Skeletal muscle tissue (tissue), 3 donors: ENCODE measurements at regions not wholly inside any gene's neighbourhood (a gene's known extent, or its start where the extent isn't known, plus 50 kb on each side); places are given as distances from the start of the nearest gene placed in this dataset.

Experiments
- H3K27ac ChIP-seq: one replicate; pipeline ENCODE4 v1.7.0; 2013; ENCODE audit warnings: mild to moderate bottlenecking, low read depth, low read length, inconsistent platforms
- H3K27me3 ChIP-seq, 3 donors: one replicate each; pipeline ENCODE4 v1.7.0; 2013; ENCODE audit warnings: low read length in 3 of 3; ENCODE audit not compliant: control insufficient read depth in 3 of 3, insufficient read depth in 3 of 3
- H3K36me3 ChIP-seq, 3 donors: one replicate each; pipeline ENCODE4 v1.7.0; 2013; ENCODE audit warnings: low read length in 3 of 3; ENCODE audit not compliant: control insufficient read depth in 3 of 3, insufficient read depth in 3 of 3
- H3K4me1 ChIP-seq, 3 donors: one replicate each; pipeline ENCODE4 v1.7.0; 2013; ENCODE audit warnings: low read length in 3 of 3, mild to moderate bottlenecking in 3 of 3; ENCODE audit not compliant: control insufficient read depth in 3 of 3, insufficient read depth in 3 of 3
- H3K4me3 ChIP-seq, 3 donors: one replicate each; pipeline ENCODE4 v1.7.0; 2013; ENCODE audit warnings: low read length in 3 of 3
- H3K9ac ChIP-seq, 3 donors: one replicate each; pipeline ENCODE4 v1.7.0; 2013; ENCODE audit warnings: low read length in 3 of 3, mild to moderate bottlenecking in 3 of 3, moderate library complexity in 2 of 3, low read depth in 1 of 3
- H3K9me3 ChIP-seq, 3 donors: one replicate each; pipeline ENCODE4 v1.7.0; 2013; ENCODE audit warnings: low read length in 3 of 3; ENCODE audit not compliant: control insufficient read depth in 3 of 3
- donor health status: Osteomylitis.

- no peaks in the 10 kb centered on the region for H3K36me3 ChIP-seq
- H3K4me3 ChIP-seq = no peak overlapping the region
- no peaks in the 10 kb centered on the region for H3K27me3 ChIP-seq
- H3K9me3 ChIP-seq = no peaks in the 10 kb centered on the region
- no peaks in the 10 kb centered on the region for H3K4me1 ChIP-seq
- no peak overlapping the region for H3K27ac ChIP-seq
- H3K9ac ChIP-seq = no peak overlapping the region
These were observed 316.9 kb upstream of the E2F7 start for GRCh38 chr12:77382096-77382742.

GRCh38 chr12:77377622-77378021 is 312.3 kb upstream of the E2F7 start:
- H3K27ac ChIP-seq = no peak overlapping the region
- no peak overlapping the region for H3K9ac ChIP-seq
- H3K36me3 ChIP-seq = no peaks in the 10 kb centered on the region
- no peaks in the 10 kb centered on the region for H3K9me3 ChIP-seq
- no peaks in the 10 kb centered on the region for H3K4me1 ChIP-seq
- no peaks in the 10 kb centered on the region for H3K27me3 ChIP-seq
- no peak overlapping the region for H3K4me3 ChIP-seq

- Histone ChIP-seq H3K27ac (no peak overlapping the region), H3K9me3 (no peaks in the 10 kb centered on the region), H3K36me3 (no peaks in the 10 kb centered on the region), H3K9ac (no peak overlapping the region), H3K27me3 (no peaks in the 10 kb centered on the region), H3K4me3 (no peak overlapping the region), H3K4me1 (no peaks in the 10 kb centered on the region)
These were observed 311.7 kb upstream of the E2F7 start for GRCh38 chr12:77377116-77377515.

DNA sequence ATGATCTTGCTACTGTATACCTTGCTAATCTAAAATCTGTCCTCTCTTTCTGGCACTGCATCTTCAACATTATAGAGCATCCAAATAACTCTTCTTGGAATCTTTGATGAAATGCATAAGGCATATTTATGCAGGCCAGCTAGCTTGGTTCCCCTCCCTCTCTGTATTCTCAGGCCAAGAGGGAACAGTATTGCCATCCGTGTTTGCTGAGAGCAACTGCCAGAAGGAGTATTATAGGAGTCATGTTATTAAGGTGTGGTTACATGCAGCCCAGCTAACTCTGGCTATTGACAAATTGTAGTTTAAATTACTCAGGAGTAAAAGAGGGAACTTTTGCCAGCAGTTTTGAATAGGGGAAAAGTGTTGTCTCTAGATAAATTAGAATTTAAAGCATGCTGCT is 309.3 kb upstream of the E2F7 start:
- Histone ChIP-seq H3K9ac (no peak overlapping the region), H3K27me3 (no peaks in the 10 kb centered on the region), H3K4me1 (no peaks in the 10 kb centered on the region), H3K36me3 (no peaks in the 10 kb centered on the region), H3K9me3 (no peaks in the 10 kb centered on the region), H3K4me3 (no peak overlapping the region), H3K27ac (no peak overlapping the region)

DNA sequence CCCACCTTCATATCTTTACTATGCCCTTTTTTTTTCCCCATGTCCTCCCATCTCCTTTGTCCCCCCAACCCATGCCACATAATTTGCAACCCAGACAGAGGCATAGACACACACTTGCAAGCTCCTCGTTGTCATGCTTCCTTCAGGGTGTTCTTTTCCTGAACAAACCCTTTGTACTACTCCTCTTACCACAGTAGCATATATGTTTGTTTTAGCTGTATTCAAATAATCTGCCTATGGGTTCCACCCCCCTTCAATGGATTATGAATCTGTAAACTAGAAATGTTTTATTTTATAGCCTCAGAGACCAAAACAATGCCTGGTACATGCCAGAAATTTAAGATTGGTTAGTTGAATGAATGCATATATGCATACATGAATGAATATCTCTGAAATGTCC is 307.1 kb upstream of the E2F7 start:
- Histone ChIP-seq H3K4me1 (no peaks in the 10 kb centered on the region), H3K4me3 (no peak overlapping the region), H3K9ac (no peak overlapping the region), H3K27ac (no peak overlapping the region), H3K27me3 (no peaks in the 10 kb centered on the region), H3K36me3 (no peaks in the 10 kb centered on the region), H3K9me3 (no peaks in the 10 kb centered on the region)

DNA sequence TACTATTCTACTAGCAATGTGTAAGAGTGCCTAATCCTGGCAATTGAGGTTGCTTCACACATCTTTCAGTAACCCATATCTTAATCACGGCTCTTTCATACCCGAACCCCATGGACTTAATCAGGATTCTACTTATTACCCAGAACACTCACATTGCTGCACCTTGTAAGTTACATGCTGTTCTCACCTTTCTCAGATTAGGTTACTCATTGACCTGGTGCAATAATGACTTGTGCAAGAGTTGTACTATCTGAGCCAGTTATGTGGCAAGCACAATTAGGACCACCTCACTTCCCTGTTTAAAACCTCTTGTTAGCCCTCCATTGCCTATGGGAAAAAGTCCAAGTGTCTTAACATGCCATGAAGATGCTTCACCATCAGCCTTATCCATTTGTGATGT is 306.7 kb upstream of the E2F7 start:
- Histone ChIP-seq H3K27ac (no peak overlapping the region), H3K27me3 (no peaks in the 10 kb centered on the region), H3K4me1 (no peaks in the 10 kb centered on the region), H3K4me3 (no peak overlapping the region), H3K9me3 (no peaks in the 10 kb centered on the region), H3K36me3 (no peaks in the 10 kb centered on the region), H3K9ac (no peak overlapping the region)

DNA sequence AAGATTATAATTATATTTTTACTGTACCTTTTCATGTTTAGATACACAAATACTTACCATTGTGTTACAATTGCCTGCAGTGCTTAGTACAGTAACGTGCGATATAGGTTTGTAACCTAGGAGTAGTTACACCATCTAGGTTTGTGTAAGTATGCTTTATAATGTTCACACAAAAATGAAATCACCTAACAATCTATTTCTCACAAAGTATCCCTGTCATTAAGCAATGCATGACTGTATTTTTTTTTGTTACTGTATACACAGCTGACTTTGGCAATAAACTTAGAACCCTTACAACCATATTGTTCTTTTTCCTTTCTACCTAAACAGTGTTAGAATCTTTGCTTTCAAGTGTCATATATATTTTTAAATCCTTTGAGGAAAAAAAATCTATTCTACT is 303.0 kb upstream of the E2F7 start:
- no peaks in the 10 kb centered on the region for H3K27me3 ChIP-seq
- no peak overlapping the region for H3K4me3 ChIP-seq
- no peaks in the 10 kb centered on the region for H3K36me3 ChIP-seq
- no peak overlapping the region for H3K9ac ChIP-seq
- no peak overlapping the region for H3K27ac ChIP-seq
- H3K9me3 ChIP-seq = no peaks in the 10 kb centered on the region
- no peaks in the 10 kb centered on the region for H3K4me1 ChIP-seq

GRCh38 chr12:77366616-77367015 is 301.2 kb upstream of the E2F7 start:
- no peaks in the 10 kb centered on the region for H3K27me3 ChIP-seq
- H3K36me3 ChIP-seq = no peaks in the 10 kb centered on the region
- no peak overlapping the region for H3K4me3 ChIP-seq
- no peak overlapping the region for H3K27ac ChIP-seq
- no peaks in the 10 kb centered on the region for H3K9me3 ChIP-seq
- no peak overlapping the region for H3K9ac ChIP-seq
- no peaks in the 10 kb centered on the region for H3K4me1 ChIP-seq

DNA sequence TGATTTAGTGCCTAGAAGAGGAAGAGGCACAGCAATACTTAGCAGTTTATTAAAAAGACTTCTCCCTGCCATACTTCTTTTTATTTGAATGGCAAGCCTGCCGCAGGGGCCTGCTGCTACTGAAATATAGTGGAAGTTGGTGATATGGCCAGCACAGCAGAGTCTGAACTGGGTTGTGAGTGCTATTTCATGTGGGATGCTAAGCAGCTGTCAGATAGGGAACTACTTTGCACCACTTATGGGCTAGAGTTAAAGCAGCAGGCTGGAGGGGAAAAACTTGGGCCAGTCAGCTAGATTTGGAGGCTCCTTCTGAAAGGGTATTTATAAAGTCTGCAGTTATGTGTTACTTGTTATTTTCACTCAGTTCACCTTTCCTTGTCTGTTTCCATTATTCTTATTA is 299.0 kb upstream of the E2F7 start:
- H3K9me3 ChIP-seq = no peaks in the 10 kb centered on the region
- H3K27me3 ChIP-seq = no peaks in the 10 kb centered on the region
- H3K36me3 ChIP-seq = no peaks in the 10 kb centered on the region
- H3K9ac ChIP-seq = no peak overlapping the region
- H3K4me3 ChIP-seq = no peak overlapping the region
- H3K4me1 ChIP-seq = no peaks in the 10 kb centered on the region
- no peak overlapping the region for H3K27ac ChIP-seq

GRCh38 chr12:77362509-77363210 is 297.3 kb upstream of the E2F7 start:
- H3K27me3 ChIP-seq = no peaks in the 10 kb centered on the region
- H3K4me1 ChIP-seq = no peaks in the 10 kb centered on the region
- H3K36me3 ChIP-seq = no peaks in the 10 kb centered on the region
- no peak overlapping the region for H3K4me3 ChIP-seq
- H3K9ac ChIP-seq = no peak overlapping the region
- H3K9me3 ChIP-seq = no peaks in the 10 kb centered on the region
- no peak overlapping the region for H3K27ac ChIP-seq
